NCI-H748 (cell line): ENCODE measurements at regions not wholly inside any gene's neighbourhood (a gene's known extent, or its start where the extent isn't known, plus 50 kb on each side); places are given as distances from the start of the nearest gene placed in this dataset.
"Not testable (repeated sequence)": the region's sequence is repeated elsewhere in the genome, so short reads cannot be mapped to it uniquely, and the experiment has no call there.

Source experiments
- DNase-seq: peaks from one replicate; lab custom pipeline; 2025; ENCODE audit not compliant: unreplicated experiment; lab: John Stamatoyannopoulos, UW

- no peak for DNase-seq
Measured at GRCh38 chr12:63508543-63508942, 159.8 kb downstream of the DPY19L2 start.

GRCh38 chr12:63499567-63499966, 168.7 kb downstream of the DPY19L2 start:
- no peak for DNase-seq

GRCh38 chr12:63498239-63498638, 170.1 kb downstream of the DPY19L2 start:
- DNase-seq: no peak

GRCh38 chr12:63496654-63497053, 171.6 kb downstream of the DPY19L2 start:
- no peak for DNase-seq

GRCh38 chr12:63495974-63496373, 172.3 kb downstream of the DPY19L2 start:
- no peak for DNase-seq

GRCh38 chr12:63493357-63493756, 174.9 kb downstream of the DPY19L2 start:
- DNase-seq: peak; percentile 13

- DNase-seq: no peak
Measured at GRCh38 chr12:63480186-63480585, 188.1 kb downstream of the DPY19L2 start.

- no peak for DNase-seq
Measured at GRCh38 chr12:63470161-63470560, 198.1 kb downstream of the DPY19L2 start.

GRCh38 chr12:63467951-63468350, 200.3 kb downstream of the DPY19L2 start:
- DNase-seq: no peak

- DNase-seq: no peak
Measured at GRCh38 chr12:63457857-63458256, 210.4 kb downstream of the DPY19L2 start.

- DNase-seq: no peak
Measured at GRCh38 chr12:63457428-63457827, 210.9 kb downstream of the DPY19L2 start.

- DNase-seq: no peak
Measured at GRCh38 chr12:63450816-63451215, 217.5 kb downstream of the DPY19L2 start.

GRCh38 chr12:63450334-63450733, 218.0 kb downstream of the DPY19L2 start:
- DNase-seq: no peak

GRCh38 chr12:63445224-63445880, 222.9 kb downstream of the DPY19L2 start:
- DNase-seq: no peak

GRCh38 chr12:63440048-63440447, 228.2 kb downstream of the DPY19L2 start:
- DNase-seq: peak; percentile 34

- not testable (repeated sequence) for DNase-seq
Measured at GRCh38 chr12:63434384-63434783, 233.9 kb downstream of the DPY19L2 start.

- not testable (repeated sequence) for DNase-seq
Measured at GRCh38 chr12:63427969-63428368, 240.3 kb downstream of the DPY19L2 start.

GRCh38 chr12:63427029-63427428, 241.3 kb downstream of the DPY19L2 start:
- DNase-seq: not testable (repeated sequence)

- DNase-seq: no peak
Measured at GRCh38 chr12:63424671-63425070, 243.6 kb downstream of the DPY19L2 start.

- DNase-seq: no peak
Measured at GRCh38 chr12:63423839-63424238, 244.5 kb downstream of the DPY19L2 start.

GRCh38 chr12:63420206-63420644, 248.1 kb downstream of the DPY19L2 start:
- DNase-seq: peak; percentile 97

- DNase-seq: peak; percentile 37
Measured at GRCh38 chr12:63419154-63419553, 249.1 kb downstream of the DPY19L2 start.

- DNase-seq: no peak
Measured at GRCh38 chr12:63416788-63417187, 251.5 kb downstream of the DPY19L2 start.
